GM23248 (cell line): ENCODE measurements at regions not wholly inside any gene's neighbourhood (a gene's known extent, or its start where the extent isn't known, plus 50 kb on each side); places are given as distances from the start of the nearest gene placed in this dataset.

Experiments used
- EZH2 ChIP-seq: fragments of 200-600 bp; sonication (generic); IDR thresholded peaks from 2 replicates; pipeline ENCODE4 v1.6.1; 2018; ENCODE audit warnings: antibody characterized with exemption, mild to moderate bottlenecking; ENCODE audit not compliant: insufficient read depth, poor library complexity, severe bottlenecking
- EZH2phosphoT487 ChIP-seq: fragments of 200-600 bp; sonication (generic); IDR thresholded peaks from 2 replicates; pipeline ENCODE4 v1.6.1; 2018; ENCODE audit warnings: antibody characterized with exemption, moderate library complexity, mild to moderate bottlenecking, low read depth; ENCODE audit not compliant: insufficient read depth

DNA sequence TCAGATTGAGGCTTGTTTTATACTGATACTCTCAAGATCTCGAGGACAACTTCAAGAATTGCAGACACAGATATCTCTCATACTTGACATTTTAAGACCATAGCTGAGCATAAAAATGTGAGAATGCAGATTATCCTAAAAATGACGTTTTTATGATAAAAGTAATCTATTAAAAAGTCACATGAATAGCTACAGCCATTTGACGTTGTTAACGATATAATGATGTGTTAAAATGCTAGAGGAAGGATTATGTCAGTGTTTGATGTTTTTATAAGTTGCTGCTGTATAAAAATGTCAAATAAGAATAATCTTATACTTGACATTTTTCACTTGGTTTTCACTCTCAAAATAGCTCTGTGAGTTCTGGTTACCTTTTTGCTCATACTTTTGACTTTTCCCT, 67.1 kb upstream of the NPVF start:
- TF ChIP-seq EZH2 (no peak), EZH2phosphoT487 (no peak)
